MM.1S (cell line): ENCODE measurements at regions not wholly inside any gene's neighbourhood (a gene's known extent, or its start where the extent isn't known, plus 50 kb on each side); places are given as distances from the start of the nearest gene placed in this dataset.

ENCODE experiments used
- CTCF ChIP-seq: fragments of 300-600 bp; sonication (generic); IDR thresholded peaks from 2 replicates; pipeline ENCODE4 v1.5.1; 2016; ENCODE audit warnings: antibody characterized with exemption, low read length, mixed read lengths
- EZH2 ChIP-seq: fragments of 300-600 bp; sonication (generic); optimal IDR thresholded peaks from 2 replicates; pipeline ENCODE3; 2017; ENCODE audit warnings: low read depth, mild to moderate bottlenecking, antibody characterized with exemption, low read length, mixed read lengths

GRCh38 chr13:31875134-31875533 lies 135.8 kb downstream of the RXFP2 start:
- TF ChIP-seq CTCF (no peak), EZH2 (no peak)
